Endothelial cell (in vitro differentiated cells): ENCODE measurements at regions not wholly inside any gene's neighbourhood (a gene's known extent, or its start where the extent isn't known, plus 50 kb on each side); places are given as distances from the start of the nearest gene placed in this dataset.

ENCODE experiments used
- DNase-seq: peaks from one replicate; pipeline ENCODE4 v3.0.0; 2021; ENCODE audit warnings: low spot score
- H3K27ac Mint-ChIP-seq: one replicate; pipeline ENCODE4 v1.8.0; 2021; ENCODE audit warnings: mixed read lengths, inconsistent platforms; ENCODE audit not compliant: unreplicated experiment
- H3K27me3 Mint-ChIP-seq: one replicate; pipeline ENCODE4 v1.8.0; 2021; ENCODE audit warnings: mild to moderate bottlenecking, moderate library complexity, mixed read lengths, inconsistent platforms; ENCODE audit not compliant: unreplicated experiment
- H3K36me3 Mint-ChIP-seq: one replicate; pipeline ENCODE4 v1.8.0; 2021; ENCODE audit warnings: mild to moderate bottlenecking, low read depth, mixed read lengths, inconsistent platforms; ENCODE audit not compliant: unreplicated experiment
- H3K4me1 Mint-ChIP-seq: one replicate; pipeline ENCODE4 v1.8.0; 2021; ENCODE audit warnings: mild to moderate bottlenecking, mixed read lengths, inconsistent platforms; ENCODE audit not compliant: unreplicated experiment
- H3K4me3 Mint-ChIP-seq: one replicate; pipeline ENCODE4 v1.8.0; 2021; ENCODE audit warnings: mild to moderate bottlenecking, mixed read lengths, inconsistent platforms; ENCODE audit not compliant: unreplicated experiment
- H3K9me3 Mint-ChIP-seq: one replicate; pipeline ENCODE4 v1.8.0; 2021; ENCODE audit warnings: mixed read lengths, inconsistent platforms; ENCODE audit not compliant: unreplicated experiment
- CTCF ChIP-seq: fragments of 200-600 bp; sonication (generic); IDR thresholded peaks from one replicate; pipeline ENCODE4 v1.5.0; 2021; ENCODE audit warnings: antibody characterized with exemption; ENCODE audit not compliant: unreplicated experiment

- no peak for DNase-seq
- H3K4me3 Mint-ChIP-seq = no peak overlapping the region
- no peak for TF ChIP-seq CTCF
- H3K4me1 Mint-ChIP-seq = no peaks in the 10 kb centered on the region
- H3K27ac Mint-ChIP-seq = no peak overlapping the region
- H3K27me3 Mint-ChIP-seq = peaks cover 2% of the 10 kb centered on the region
- H3K9me3 Mint-ChIP-seq = no peaks in the 10 kb centered on the region
- no peaks in the 10 kb centered on the region for H3K36me3 Mint-ChIP-seq
Observed at GRCh38 chr10:16297069-16297468, 139.7 kb upstream of the PTER start.

GRCh38 chr10:16297642-16298041 lies 139.2 kb upstream of the PTER start:
- no peaks in the 10 kb centered on the region for H3K36me3 Mint-ChIP-seq
- no peak overlapping the region for H3K27ac Mint-ChIP-seq
- H3K4me3 Mint-ChIP-seq = no peak overlapping the region
- no peak for TF ChIP-seq CTCF
- H3K9me3 Mint-ChIP-seq = no peaks in the 10 kb centered on the region
- H3K27me3 Mint-ChIP-seq = peaks cover 2% of the 10 kb centered on the region
- H3K4me1 Mint-ChIP-seq = no peaks in the 10 kb centered on the region
- no peak for DNase-seq

GRCh38 chr10:16304311-16304710 lies 132.5 kb upstream of the PTER start:
- Mint-ChIP-seq H3K4me3 (no peak overlapping the region), H3K27ac (no peak overlapping the region), H3K27me3 (no peaks in the 10 kb centered on the region)

GRCh38 chr10:16310440-16310839 lies 126.4 kb upstream of the PTER start:
- Mint-ChIP-seq H3K27me3 (no peaks in the 10 kb centered on the region), H3K9me3 (no peaks in the 10 kb centered on the region), H3K4me1 (no peaks in the 10 kb centered on the region), H3K4me3 (no peak overlapping the region), H3K27ac (no peak overlapping the region), H3K36me3 (no peaks in the 10 kb centered on the region)
- no peak for DNase-seq
- no peak for TF ChIP-seq CTCF

More at GRCh38 chr10:16304311-16304710, 132.5 kb upstream of the PTER start:
- no peaks in the 10 kb centered on the region for H3K4me1 Mint-ChIP-seq
- TF ChIP-seq CTCF = no peak
- no peaks in the 10 kb centered on the region for H3K36me3 Mint-ChIP-seq
- no peaks in the 10 kb centered on the region for H3K9me3 Mint-ChIP-seq
- no peak for DNase-seq

- H3K4me3 Mint-ChIP-seq = no peak overlapping the region
- no peaks in the 10 kb centered on the region for H3K4me1 Mint-ChIP-seq
- TF ChIP-seq CTCF = no peak
- no peaks in the 10 kb centered on the region for H3K9me3 Mint-ChIP-seq
- no peak overlapping the region for H3K27ac Mint-ChIP-seq
- H3K27me3 Mint-ChIP-seq = no peaks in the 10 kb centered on the region
- H3K36me3 Mint-ChIP-seq = no peaks in the 10 kb centered on the region
- no peak for DNase-seq
Observed at GRCh38 chr10:16314259-16314658, 122.6 kb upstream of the PTER start.
